ENCODE measurements at regions not wholly inside any gene's neighbourhood (a gene's known extent, or its start where the extent isn't known, plus 50 kb on each side); places are given as distances from the start of the nearest gene placed in this dataset.
"Not testable (repeated sequence)": the region's sequence is repeated elsewhere in the genome, so short reads cannot be mapped to it uniquely, and the experiment has no call there.

DNA sequence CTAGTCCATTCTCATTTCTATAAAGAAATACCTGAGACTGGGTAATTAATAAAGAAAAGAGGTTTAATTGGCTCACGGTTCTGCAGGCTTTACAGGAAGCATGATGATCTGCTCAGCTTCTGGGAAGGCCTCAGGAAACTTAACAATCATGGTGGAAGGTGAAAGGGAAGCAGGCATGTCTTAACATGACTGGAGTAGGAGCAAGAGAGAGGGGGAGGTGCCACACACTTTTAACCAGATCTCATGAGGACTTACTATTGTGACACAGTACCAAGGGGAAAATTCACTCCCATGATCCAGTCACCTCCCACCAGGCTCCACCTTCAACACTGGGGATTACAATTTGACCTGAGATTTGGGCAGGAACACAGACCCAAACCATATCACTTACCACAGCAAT lies 310.1 kb downstream of the SH3GL2 start:
- not testable (repeated sequence) for DNase-seq (ENCODE audit: low read depth in 2 of 3, low spot score in 2 of 3)

DNA sequence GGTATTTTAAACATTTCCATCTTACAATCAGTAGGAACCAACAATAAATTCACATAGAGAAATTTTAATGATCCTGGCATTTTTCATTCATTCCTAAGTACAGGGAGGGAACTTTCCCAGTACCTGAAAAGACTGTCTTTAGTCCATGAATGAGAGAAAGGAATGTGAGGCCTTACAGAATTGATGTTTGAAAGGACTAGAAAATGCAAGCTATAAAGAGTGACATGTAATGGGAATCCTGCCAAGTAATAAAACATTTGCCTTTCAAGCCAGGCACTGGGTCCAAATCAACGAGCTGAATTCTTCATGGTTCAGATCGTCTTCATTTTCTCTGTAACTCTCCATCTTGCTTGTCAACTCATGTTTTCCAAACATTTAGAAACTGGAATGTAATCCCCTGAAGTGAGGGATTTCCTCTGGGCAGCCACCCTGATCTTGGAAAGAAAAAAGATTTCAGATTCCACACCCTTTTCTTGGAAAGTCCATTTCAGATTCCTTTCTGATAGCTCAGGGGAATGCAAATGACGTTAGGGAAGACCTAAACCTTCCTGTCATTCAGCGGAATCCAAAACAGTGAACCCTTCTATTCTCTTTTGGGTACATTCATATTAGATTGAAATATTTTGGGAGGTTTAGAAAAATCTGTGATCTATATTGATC lies 315.8 kb downstream of the SH3GL2 start:
- no peak for DNase-seq (ENCODE audit: low read depth in 2 of 3, low spot score in 2 of 3)

DNA sequence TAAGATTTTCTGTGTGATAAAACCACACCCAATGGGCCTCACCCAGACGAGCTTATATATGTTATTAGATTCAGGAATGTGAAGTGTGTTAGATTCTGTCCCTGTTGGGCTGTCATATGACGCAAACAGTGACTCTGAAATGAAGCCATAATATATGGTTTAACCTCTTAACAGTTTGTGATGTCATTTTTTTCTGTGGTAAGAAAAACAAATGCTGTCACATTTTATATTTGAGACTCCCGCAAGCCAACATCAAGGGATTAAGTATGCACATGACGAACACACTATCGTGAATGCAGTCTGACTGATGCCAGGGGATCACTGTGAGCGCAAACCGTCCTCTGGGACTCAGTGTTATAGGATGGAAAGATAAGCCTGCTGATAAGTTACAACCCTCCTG lies 321.7 kb downstream of the SH3GL2 start:
- no peak for DNase-seq (ENCODE audit: low read depth in 2 of 3, low spot score in 2 of 3)

DNA sequence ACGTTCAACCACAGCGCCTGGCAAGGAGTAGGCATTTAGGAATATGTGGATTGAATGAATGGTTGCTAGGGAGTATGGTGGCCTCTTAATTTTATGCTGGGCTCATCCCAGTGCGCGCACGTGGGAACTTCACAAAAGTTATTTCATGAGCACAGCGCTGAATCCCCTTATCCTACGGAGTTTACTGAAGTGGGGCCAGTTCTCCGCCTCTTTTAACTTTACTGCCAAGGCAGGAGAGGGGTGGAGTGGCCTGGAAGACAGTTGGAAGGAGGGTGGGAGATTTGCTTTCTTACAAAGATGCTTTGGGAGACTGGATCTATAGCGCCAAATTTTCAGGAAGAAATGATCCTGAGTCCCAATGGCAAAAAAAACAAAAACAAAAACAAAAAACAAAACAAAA lies 326.5 kb downstream of the SH3GL2 start:
- DNase-seq (ENCODE audit: low read depth in 2 of 3, low spot score in 2 of 3), result no peak

DNA sequence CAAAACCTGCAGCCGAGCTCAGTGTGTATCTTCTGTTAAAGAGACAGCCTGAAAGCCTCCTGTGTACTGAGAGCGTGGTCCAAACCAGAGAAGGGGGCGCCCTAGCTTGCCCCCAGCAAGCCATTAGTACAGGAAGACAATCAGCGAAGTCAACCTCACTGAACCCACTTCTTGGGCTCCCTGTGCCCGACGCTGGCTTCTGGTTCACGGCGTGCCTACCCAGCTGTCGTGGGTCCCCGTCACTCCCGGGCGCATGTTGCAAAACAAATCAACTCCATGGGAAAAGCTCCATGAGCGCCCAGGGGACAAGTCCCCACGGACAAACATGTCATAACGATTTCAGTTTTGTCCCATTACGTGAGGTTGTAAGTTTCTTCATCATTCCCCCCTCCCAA lies 326.9 kb downstream of the SH3GL2 start:
- DNase-seq (ENCODE audit: low read depth in 2 of 3, low spot score in 2 of 3), result no peak

DNA sequence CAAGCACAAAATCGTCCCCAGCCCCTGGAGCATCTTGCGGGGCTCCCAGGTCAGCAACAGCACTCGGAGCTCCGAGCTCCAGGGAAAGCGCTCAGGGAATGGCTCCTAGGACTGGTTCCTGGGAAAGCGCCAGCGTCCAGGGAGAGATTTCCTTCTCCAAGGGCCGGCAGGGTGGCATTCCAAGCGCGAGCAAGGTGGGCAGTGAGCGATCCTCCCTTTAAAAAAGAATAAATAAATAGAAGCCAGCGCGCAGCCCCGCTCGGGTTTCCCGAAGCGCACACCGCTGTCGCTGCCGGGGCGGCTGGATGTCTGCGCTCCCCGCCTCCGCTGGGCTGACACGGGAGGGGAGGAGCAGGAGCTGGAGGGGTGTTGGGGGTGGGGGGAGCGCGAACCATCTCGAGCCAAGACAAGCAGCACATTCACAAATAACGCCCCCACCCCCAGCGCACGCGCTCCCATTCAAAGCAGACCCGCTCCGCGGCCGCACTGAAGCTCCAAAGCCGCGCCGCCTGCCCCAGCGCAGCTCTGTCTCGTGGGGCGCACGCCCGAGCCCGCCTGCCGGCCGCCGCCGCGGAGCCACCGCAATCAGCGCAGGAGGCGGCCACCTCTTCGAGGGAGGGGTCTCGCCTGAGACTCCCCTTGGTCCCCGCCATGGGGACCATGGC lies 327.4 kb downstream of the SH3GL2 start:
- DNase-seq (ENCODE audit: low read depth in 2 of 3, low spot score in 2 of 3), result no peak

DNA sequence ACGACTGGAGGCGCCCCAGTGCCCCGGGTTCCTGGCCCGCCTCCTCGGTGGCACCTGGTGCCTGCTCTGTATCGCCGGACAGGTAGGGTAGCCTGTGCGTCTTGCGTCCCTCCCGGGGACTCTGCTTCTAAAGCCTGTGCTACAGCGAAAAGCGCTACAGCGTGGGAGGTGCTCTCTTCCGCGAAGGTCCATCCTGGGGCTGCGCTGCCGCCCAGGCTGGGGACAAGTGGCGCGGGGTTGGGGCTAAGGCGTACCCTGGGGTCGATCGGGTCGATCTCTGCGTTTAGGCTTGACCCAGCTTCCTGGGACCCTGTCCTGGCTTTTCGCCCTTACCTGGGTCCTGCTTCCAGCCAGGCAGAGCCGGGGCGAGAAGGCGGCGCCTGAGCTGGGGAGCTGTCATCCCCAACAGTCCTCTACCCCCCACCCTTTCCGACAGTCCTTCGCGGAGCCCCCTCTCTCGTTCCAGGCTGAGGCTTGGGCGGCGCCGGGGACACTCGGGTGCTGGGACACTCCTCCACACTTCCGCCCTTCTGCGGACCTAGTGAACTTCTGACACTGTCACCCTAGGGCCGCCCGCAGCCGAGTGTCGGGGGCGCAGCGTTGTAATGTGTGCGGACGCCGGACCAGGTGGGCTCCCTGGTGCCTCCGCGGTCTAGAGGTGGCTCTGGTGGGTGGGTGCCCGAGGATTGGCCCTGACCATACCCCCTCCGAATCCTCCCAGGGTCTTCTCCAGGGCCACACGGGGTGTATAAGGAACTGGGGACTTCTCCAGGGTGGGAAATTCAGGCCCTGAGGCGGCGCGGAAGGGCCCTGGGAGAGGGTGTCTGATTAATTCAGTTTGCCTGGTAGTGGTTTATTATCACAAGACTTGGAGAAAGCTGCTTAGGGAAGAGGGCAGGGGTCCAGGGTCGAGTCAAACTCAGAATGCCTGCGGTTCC lies 328.2 kb downstream of the SH3GL2 start:
- DNase-seq (ENCODE audit: low read depth in 2 of 3, low spot score in 2 of 3), result no peak

DNA sequence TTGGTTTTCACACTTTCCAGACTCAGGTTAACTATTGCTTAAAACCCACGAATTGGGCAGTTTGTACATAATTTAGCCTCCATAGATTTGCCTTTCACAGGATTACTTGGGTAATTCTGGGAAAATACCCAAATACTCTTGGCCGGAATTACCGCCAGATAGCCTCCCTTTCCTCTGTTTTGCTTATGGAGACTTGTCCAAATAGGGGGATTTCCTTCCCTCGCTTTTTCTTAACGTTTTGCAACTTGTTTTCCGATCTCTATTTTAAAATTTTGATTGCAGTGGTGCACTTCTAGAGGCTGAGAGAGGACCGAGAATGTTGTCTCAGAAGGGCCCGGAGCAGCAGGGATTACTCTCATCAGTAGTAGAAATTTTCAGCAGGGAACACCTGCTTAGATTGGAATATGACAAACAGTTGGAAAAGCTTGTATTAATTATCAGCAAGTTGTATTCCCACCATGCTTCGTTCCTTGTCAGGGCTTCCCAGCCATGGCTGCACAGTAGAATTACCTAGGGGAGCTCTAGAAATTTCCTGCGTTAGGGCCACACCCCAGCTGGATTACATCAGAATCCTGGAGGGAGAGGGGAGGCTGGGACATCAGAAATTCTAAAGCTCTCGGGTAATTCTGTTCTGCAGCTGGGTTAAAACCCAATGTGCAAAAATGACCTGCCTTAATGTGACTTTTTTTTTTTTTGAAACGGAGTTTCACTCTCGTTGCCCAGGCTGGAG lies 329.1 kb downstream of the SH3GL2 start:
- no peak for DNase-seq (ENCODE audit: low read depth in 2 of 3, low spot score in 2 of 3)

DNA sequence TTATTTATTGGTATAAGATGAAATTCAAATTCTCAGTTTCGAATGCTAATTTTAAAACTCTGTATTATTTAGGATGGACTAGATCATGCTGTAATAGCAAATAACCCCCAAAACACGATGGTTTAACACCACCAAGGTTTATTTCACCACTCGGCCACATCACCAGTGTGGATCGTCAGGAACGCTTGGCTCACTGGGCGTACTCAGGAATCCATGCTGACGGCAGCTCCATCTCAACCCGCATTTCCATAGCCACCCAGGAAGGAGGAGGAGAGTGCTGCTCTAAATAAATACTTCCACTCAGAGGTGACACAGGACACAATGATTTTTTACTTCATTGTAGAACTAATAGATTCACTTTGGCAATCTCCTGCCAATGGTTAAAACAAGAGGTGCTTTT lies 347.4 kb downstream of the SH3GL2 start:
- DNase-seq (ENCODE audit: low read depth in 2 of 3, low spot score in 2 of 3), result no peak

DNA sequence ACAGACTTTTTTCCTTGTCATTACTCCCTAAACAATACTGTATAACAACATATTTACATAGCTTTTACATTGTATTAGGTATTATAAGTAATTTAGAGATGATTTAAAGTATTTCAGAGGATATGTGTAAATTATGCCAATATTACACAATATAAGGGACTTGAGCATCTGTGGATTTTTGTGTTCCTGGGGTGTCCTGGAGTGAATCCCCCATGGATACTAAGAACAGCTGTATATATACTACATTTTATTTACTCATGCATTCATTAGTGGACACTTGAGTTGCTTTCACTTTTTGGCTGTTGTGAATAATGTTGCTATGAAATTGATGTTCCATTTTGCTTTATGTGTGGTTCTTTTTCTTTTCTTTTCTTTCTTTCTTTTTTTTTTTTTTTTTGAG lies 348.8 kb downstream of the SH3GL2 start:
- DNase-seq (ENCODE audit: low read depth in 2 of 3, low spot score in 2 of 3), result no peak

DNA sequence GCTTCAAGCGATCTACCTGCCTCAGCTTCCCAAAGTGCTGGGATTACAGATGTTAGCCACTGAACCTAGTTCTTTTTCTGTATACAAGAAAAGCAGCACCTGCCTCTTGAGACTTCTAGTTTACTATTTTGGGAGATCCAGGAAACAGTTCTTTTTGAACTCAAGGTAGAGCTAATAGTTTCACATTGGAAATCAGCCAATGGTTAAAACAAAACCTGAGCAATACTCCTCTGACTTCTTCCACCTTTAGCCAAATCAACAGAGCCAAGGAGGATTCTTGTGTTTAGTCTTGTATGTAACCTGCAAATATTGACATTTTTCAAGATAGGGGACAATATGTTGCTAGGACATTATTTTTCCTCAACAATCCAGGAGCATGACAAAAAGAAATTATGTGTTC lies 349.4 kb downstream of the SH3GL2 start:
- DNase-seq (ENCODE audit: low read depth in 2 of 3, low spot score in 2 of 3), result no peak

DNA sequence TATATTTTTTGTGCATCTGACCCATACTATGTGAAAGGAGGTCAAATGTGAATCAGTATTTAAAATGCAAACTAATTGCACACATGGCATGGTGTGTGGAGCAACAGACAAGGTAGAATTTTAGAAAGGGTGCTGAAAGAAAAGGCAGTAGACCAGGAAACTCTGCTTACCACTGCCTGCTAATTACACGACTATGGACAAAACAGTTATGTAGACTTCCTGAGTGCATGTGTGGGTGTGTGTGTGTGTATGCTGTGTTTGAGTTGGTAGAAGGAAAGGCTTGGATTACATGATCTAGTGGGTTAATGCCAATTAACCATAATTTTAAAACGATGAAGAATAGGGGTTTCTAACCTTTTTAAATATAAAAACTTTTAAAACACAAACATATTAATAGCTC lies 349.9 kb downstream of the SH3GL2 start:
- no peak for DNase-seq (ENCODE audit: low read depth in 2 of 3, low spot score in 2 of 3)

DNA sequence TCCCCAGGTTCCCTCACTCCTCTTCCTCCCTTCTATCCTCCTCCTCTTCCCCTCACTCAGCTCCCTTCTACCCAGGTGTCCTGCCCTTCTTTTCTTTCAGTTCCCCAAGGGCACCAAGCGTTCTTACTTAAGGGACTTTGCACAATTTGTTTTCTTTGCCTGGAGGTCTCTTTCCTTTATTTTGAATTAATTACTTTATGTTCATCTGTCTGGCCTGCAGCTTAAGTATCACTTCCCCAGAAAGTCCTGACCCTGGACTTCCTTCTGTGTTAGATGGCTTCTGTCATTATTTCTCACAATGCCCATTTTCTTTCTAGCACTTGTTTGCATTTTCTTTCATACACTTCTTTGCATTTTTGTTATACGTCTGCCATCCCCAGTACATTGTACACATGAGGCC lies 350.6 kb downstream of the SH3GL2 start:
- no peak for DNase-seq (ENCODE audit: low read depth in 2 of 3, low spot score in 2 of 3)

DNA sequence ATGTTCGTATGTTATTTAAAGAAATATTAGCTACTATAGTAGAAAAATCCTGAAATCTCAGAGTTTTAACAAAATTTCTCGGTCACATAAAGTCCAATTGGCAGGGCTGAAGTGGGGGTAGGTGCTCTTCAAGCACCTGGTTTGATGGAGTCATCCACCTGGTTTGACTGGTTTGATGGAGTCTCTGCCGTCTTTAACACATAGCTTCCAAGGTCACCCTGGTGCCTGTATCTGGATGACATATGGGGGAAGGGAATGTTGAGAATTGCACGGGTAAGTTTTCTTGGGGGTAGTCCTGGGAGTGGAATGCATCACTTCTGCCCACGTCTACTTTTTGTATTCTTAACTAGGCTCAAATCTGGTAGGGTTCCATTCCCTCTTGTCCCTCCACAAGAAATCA lies 351.2 kb downstream of the SH3GL2 start:
- DNase-seq (ENCODE audit: low read depth in 2 of 3, low spot score in 2 of 3), result no peak

DNA sequence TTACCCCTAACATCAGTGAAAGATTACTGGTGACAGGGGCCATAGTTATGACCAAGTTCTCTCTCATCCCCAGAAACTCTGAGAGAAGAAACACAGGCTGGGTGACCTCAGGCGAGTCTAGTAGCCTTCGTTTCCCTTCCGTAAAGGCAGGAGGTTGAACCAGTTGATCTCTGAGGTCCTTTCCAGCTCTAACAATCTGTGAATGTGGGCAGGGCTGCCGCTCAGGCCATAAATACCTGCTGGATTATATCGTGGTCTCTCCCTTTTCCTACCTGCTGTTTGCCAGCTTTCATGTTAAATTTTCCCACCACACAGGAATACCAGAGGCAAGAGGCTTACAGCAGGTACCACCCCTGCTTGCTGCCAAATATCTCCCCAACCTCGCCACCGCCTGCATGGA lies 357.5 kb downstream of the SH3GL2 start:
- no peak for DNase-seq (ENCODE audit: low read depth in 2 of 3, low spot score in 2 of 3)

DNA sequence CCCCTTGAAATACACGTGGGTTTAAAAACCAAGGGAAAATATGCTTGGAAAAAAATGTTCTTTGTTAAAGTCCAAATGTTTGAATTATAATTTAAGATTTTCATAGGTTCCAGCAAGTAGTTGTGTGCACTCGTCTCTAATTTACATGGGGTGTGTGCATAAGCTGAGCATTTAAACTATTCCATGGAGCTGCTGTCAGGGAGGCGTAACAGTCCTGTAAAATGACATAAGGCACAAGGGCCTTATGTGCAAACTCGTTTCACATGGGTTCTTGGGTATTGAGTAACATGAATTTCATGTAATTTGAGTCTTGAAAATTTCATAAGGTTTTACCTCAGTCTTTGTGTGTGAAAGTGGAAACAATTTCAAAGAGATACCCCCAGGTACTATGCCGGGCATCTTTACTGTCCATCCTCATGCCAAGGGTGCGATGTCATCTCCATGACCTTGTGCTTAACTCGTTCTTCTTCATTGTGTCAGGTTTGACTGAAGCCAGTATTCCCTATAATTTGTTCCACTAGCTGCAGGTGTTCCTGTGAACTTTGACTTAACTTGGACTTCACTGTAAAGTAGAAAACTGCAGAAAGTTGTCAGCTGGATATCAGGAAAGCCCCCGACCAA lies 359.3 kb downstream of the SH3GL2 start:
- DNase-seq (ENCODE audit: low read depth in 2 of 3, low spot score in 2 of 3), result no peak

DNA sequence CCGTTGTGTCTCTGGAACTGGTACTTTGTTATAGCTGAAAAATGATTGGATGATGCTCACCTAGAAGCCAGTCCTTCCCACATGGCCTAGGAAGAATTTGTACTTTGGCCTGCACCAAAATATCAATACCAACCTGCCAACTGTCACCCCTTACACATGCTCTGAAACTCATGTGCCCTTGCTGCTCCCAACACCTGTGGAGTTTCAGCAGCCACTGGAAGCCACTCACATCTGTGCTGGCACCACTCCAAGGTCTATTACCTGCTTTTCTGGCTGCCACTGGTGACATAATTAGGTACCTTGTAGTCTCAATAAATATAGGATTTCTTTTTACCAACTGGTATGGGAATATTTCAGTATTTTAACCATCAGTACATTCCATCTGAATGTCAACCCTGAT lies 363.6 kb downstream of the SH3GL2 start:
- DNase-seq (ENCODE audit: low read depth in 2 of 3, low spot score in 2 of 3), result no peak

DNA sequence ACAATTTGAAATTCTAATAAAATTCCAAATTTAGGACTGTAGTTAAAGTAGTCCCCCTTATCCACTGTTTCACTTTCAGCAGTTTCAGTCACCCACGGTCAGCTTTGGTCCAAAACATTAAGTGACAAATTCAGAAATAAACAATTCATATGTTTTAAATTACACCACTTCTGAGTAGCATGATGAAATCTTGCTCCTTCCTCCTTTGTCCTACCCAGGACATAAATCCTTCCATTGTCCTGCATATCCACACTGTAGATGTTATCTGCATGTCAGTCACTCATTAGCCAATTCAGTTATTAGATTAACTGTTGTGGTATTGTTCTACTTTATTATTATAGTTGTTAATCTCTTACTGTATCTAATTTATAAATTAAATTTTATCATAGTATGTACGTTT lies 376.5 kb downstream of the SH3GL2 start:
- DNase-seq (ENCODE audit: low read depth in 2 of 3, low spot score in 2 of 3), result no peak

DNA sequence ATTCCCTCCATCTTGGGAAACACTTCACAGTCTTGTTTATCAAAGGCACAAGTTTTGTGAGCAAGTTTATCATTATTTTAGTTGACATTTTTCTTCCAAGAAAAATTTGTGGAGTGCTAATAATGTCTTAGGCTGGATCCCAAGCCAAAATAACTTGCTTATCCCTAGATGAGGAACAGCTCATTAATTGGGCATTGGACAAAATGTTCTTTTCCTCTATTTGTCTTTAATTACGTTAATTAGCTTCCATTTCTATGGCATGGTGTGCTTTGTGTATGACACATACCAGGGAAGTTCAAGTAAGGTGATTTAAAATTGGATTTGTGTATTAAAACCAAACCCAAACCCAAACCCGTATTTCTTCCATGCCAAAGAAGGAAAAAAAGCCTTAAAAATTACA lies 379.5 kb downstream of the SH3GL2 start:
- no peak for DNase-seq (ENCODE audit: low read depth in 2 of 3, low spot score in 2 of 3)

DNA sequence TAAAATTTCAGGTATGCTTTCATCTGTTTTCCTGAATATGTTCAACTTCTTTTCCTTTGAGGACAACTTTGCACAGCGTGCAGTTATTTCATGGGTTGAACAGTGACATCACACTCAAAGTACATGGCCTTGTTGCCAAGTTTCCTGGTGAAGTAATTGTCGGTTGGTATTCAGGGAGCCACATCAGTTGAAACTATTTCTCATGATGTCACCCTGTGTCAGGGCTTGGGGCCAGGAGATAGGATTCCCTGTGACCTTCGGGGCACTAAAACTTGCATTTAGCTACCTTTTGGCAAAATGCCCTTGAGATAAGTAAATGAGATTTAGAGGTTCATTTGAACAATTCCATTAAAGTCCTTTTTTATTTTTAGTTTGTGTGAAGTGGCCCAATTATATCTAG lies 383.9 kb downstream of the SH3GL2 start:
- no peak for DNase-seq (ENCODE audit: low read depth in 2 of 3, low spot score in 2 of 3)

DNA sequence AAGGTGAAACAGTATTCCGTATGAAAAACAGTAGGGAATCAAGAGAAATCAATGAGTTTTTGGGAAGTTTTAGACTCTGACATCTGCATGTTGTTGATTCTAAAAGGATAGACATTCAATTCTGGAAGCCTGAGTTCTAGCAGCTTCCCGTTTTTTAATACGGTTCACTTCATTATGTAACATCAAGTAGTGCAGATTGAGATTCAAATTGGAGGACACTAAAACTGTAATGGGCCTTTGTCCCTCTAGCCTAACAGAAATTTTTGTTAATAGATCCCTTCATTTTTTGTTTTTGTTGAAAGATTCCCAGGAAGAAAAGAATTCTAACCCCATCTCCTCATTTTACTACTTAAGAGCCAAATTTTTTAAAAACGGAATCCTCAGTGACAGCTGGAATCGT lies 384.6 kb downstream of the SH3GL2 start:
- DNase-seq (ENCODE audit: low read depth in 2 of 3, low spot score in 2 of 3), result no peak
